ENCODE measurements at regions not wholly inside any gene's neighbourhood (a gene's known extent, or its start where the extent isn't known, plus 50 kb on each side); places are given as distances from the start of the nearest gene placed in this dataset.

DNA sequence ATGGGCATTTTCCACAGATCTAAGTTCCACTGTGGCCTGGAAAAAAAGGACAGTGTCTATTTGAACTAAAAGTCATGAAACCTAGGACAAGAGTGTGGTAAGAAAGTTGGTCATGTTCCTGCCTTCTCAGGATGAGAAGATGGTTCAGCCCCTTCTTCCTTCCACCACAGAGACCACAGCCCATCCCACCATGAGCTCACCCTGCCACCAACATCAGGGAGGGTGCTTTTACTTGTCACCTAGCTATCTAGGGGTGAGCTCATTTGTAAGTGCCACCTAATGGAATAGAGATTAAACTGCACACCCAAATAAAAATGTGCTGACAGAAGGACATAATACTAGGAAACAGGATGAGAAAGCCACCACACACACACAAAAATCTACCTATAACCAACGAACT is 235.9 kb downstream of the SPIN4 start:
- no peak for TF ChIP-seq ZC3H10 (CRISPR knock-in tag; IDR thresholded peaks at IDR 0.05)
- no peak for TF ChIP-seq ISL1 (CRISPR knock-in tag; IDR thresholded peaks at IDR 0.05)
- TF ChIP-seq, protein P1, sequence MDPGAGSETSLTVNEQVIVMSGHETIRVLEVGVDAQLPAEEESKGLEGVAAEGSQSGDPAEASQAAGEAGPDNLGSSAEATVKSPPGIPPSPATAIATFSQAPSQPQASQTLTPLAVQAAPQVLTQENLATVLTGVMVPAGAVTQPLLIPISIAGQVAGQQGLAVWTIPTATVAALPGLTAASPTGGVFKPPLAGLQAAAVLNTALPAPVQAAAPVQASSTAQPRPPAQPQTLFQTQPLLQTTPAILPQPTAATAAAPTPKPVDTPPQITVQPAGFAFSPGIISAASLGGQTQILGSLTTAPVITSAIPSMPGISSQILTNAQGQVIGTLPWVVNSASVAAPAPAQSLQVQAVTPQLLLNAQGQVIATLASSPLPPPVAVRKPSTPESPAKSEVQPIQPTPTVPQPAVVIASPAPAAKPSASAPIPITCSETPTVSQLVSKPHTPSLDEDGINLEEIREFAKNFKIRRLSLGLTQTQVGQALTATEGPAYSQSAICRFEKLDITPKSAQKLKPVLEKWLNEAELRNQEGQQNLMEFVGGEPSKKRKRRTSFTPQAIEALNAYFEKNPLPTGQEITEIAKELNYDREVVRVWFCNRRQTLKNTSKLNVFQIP (CRISPR knock-in tag; IDR thresholded peaks at IDR 0.05; ENCODE audit: borderline replicate concordance, low read depth): no peak
- TF ChIP-seq CSDC2 (CRISPR knock-in tag; IDR thresholded peaks at IDR 0.05): no peak
- no peak for TF ChIP-seq SNAI2 (CRISPR knock-in tag; IDR thresholded peaks at IDR 0.05)
- no peak for TF ChIP-seq ZNF70 (CRISPR knock-in tag; IDR thresholded peaks at IDR 0.05)
- TF ChIP-seq TOX (CRISPR knock-in tag; IDR thresholded peaks at IDR 0.05; ENCODE audit: borderline replicate concordance): no peak
- TF ChIP-seq ZFP30 (CRISPR knock-in tag; IDR thresholded peaks at IDR 0.05): no peak
- ATAC-seq: no peak

DNA sequence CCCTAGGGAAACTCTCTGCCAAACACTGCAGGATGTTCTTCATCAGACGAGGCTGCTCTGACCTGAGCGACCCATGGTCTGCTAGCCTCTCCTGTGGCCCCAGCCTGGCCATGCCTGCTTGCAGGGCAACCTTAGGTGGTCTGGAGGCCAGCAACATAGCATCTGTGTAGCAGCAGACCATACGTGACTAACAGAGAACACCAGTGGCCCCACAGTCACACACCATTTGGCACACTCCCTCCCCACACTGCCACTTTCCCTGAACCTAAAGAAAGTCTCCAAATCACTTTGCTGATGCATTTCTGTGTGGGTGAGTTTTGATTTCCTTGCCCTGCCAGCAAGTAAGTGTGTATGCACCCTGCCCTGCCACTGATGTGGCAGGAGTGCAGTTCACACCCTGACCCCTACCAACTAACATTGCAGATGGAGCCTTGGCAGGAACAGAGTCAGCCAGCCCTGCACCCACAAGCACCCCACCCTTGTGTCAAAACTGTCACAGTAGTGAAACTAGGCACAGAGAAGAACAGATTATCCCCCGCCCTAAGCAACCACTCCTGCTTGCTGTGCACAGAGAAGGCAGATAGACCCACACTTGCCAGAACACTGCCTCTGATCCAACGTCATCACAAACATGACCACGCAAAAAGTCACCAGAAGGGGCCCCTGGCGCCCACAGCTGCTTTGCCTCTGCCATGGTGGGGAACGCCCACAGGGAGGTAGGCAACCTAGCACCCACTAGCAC is 249.1 kb downstream of the SPIN4 start:
- ATAC-seq: no peak
- no peak for TF ChIP-seq ZFP30 (CRISPR knock-in tag; IDR thresholded peaks at IDR 0.05)
- TF ChIP-seq, protein P2, sequence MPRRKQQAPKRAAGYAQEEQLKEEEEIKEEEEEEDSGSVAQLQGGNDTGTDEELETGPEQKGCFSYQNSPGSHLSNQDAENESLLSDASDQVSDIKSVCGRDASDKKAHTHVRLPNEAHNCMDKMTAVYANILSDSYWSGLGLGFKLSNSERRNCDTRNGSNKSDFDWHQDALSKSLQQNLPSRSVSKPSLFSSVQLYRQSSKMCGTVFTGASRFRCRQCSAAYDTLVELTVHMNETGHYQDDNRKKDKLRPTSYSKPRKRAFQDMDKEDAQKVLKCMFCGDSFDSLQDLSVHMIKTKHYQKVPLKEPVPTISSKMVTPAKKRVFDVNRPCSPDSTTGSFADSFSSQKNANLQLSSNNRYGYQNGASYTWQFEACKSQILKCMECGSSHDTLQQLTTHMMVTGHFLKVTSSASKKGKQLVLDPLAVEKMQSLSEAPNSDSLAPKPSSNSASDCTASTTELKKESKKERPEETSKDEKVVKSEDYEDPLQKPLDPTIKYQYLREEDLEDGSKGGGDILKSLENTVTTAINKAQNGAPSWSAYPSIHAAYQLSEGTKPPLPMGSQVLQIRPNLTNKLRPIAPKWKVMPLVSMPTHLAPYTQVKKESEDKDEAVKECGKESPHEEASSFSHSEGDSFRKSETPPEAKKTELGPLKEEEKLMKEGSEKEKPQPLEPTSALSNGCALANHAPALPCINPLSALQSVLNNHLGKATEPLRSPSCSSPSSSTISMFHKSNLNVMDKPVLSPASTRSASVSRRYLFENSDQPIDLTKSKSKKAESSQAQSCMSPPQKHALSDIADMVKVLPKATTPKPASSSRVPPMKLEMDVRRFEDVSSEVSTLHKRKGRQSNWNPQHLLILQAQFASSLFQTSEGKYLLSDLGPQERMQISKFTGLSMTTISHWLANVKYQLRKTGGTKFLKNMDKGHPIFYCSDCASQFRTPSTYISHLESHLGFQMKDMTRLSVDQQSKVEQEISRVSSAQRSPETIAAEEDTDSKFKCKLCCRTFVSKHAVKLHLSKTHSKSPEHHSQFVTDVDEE (CRISPR knock-in tag; IDR thresholded peaks at IDR 0.05): no peak
- no peak for TF ChIP-seq ZC3H10 (CRISPR knock-in tag; IDR thresholded peaks at IDR 0.05)
- no peak for TF ChIP-seq ZNF8 (CRISPR knock-in tag; IDR thresholded peaks at IDR 0.05)
- no peak for TF ChIP-seq ZNF565 (CRISPR knock-in tag; conservative IDR thresholded peaks at IDR 0.05; ENCODE audit: low read depth)
- no peak for TF ChIP-seq ISL1 (CRISPR knock-in tag; IDR thresholded peaks at IDR 0.05)
- TF ChIP-seq, protein P3, sequence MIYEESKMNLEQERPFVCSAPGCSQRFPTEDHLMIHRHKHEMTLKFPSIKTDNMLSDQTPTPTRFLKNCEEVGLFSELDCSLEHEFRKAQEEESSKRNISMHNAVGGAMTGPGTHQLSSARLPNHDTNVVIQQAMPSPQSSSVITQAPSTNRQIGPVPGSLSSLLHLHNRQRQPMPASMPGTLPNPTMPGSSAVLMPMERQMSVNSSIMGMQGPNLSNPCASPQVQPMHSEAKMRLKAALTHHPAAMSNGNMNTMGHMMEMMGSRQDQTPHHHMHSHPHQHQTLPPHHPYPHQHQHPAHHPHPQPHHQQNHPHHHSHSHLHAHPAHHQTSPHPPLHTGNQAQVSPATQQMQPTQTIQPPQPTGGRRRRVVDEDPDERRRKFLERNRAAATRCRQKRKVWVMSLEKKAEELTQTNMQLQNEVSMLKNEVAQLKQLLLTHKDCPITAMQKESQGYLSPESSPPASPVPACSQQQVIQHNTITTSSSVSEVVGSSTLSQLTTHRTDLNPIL (CRISPR knock-in tag; IDR thresholded peaks at IDR 0.05; ENCODE audit: low read depth): no peak
- no peak for TF ChIP-seq RARB (CRISPR knock-in tag; IDR thresholded peaks at IDR 0.05)

DNA sequence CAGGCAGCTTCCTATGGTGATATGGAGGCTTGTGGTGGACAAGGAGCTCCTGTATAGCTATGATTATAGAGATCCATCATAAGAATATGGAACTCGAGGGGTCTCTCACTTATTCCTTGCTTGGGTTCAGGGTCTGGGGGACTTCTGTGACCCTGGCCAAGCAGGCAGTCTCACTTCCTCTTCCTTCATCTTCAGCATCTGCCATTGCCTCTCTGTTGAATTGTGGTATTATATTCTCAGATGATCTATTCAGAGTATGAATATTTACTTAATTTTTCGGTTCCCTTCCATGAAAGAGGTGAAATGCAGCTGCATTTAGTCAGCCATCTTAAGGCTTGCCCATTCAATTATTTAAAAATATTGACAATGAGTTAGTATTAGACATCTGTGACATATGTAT is 292.9 kb downstream of the SPIN4 start:
- ATAC-seq: no peak
- TF ChIP-seq ARNTL (CRISPR knock-in tag; IDR thresholded peaks at IDR 0.05; ENCODE audit: borderline replicate concordance, low read depth) (no peak), GLIS3 (CRISPR knock-in tag; IDR thresholded peaks at IDR 0.05) (no peak), TCF4 (CRISPR knock-in tag; IDR thresholded peaks at IDR 0.05; ENCODE audit: borderline replicate concordance) (no peak), OSR1 (CRISPR knock-in tag; IDR thresholded peaks at IDR 0.05) (no peak)

DNA sequence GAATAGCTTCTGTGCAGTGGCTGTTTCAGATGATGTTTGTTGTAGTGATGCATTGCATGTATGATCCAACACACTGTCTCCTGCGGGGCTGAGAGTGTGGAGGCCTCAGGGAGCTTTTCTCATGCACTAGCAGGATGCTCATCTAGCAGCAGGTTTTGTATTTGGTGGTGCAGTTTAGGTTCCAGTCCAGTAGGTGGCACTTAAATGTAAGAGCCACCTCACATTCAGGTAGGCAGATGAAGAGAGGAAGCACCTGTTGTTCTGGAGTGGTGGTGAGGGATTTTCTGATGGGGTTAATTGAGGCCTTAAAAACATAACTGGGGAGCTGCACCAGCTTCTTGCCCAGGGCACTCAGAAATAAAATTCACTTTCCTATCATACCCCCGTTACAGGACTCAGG is 300.9 kb downstream of the SPIN4 start:
- TF ChIP-seq ESRRG (CRISPR knock-in tag; IDR thresholded peaks at IDR 0.05) (no peak), GLIS3 (CRISPR knock-in tag; IDR thresholded peaks at IDR 0.05) (no peak), BACH2 (CRISPR knock-in tag; IDR thresholded peaks at IDR 0.05; ENCODE audit: borderline replicate concordance) (no peak)
- no peak for ATAC-seq

DNA sequence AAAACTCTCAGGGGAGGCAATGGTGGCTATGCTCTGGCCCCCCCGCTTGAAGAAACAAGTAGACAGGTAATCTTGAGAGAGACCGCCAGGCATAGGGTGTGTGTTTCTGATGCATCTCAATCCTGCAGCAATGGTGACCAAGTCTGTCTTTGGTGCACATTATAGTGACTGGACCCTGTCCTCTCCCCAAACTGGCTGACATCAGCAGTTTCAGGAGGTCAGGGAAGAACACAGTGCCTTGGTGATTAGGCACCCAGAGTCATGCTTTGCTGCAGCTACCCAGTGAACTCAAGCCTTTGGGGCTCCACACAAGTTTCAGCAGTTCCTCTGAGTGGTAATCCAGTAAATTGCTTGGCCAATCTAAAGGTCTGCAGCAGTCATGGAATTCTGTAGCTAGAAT is 318.3 kb downstream of the SPIN4 start:
- ATAC-seq: no peak
- TF ChIP-seq ISL1 (CRISPR knock-in tag; IDR thresholded peaks at IDR 0.05): no peak
- no peak for TF ChIP-seq ZNF565 (CRISPR knock-in tag; conservative IDR thresholded peaks at IDR 0.05; ENCODE audit: low read depth)
- TF ChIP-seq, protein P4, sequence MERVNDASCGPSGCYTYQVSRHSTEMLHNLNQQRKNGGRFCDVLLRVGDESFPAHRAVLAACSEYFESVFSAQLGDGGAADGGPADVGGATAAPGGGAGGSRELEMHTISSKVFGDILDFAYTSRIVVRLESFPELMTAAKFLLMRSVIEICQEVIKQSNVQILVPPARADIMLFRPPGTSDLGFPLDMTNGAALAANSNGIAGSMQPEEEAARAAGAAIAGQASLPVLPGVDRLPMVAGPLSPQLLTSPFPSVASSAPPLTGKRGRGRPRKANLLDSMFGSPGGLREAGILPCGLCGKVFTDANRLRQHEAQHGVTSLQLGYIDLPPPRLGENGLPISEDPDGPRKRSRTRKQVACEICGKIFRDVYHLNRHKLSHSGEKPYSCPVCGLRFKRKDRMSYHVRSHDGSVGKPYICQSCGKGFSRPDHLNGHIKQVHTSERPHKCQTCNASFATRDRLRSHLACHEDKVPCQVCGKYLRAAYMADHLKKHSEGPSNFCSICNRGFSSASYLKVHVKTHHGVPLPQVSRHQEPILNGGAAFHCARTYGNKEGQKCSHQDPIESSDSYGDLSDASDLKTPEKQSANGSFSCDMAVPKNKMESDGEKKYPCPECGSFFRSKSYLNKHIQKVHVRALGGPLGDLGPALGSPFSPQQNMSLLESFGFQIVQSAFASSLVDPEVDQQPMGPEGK (CRISPR knock-in tag; IDR thresholded peaks at IDR 0.05; ENCODE audit: borderline replicate concordance): no peak

Data from SK-N-SH treated with all-trans-retinoic acid at 6 μM for 48 hours (cell line).